ENCODE measurements at regions not wholly inside any gene's neighbourhood (a gene's known extent, or its start where the extent isn't known, plus 50 kb on each side); places are given as distances from the start of the nearest gene placed in this dataset.
A peak's percentile ranks its signal among the peaks of the same experiment; 100 is the strongest.

GRCh38 chr14:100975671-100976070 is 72.1 kb upstream of the RTL1 start:
- Histone ChIP-seq H3K4me2 (ENCODE audit: low read depth, low read length) (no peak overlapping the region), H3K9me3 (ENCODE audit: control insufficient read depth, insufficient read depth, low read length) (no peaks in the 10 kb centered on the region), H2BK20ac (ENCODE audit: low read depth, low read length) (no peak overlapping the region), H4K5ac (ENCODE audit: low read depth, low read length) (no peak overlapping the region), H2BK120ac (ENCODE audit: low read depth, low read length) (no peak overlapping the region), H2AK5ac (ENCODE audit: low read depth, low read length) (no peak overlapping the region), H3K27ac (ENCODE audit: insufficient read depth, low read length) (no peak overlapping the region), H3K23ac (ENCODE audit: low read depth, low read length) (no peak overlapping the region), H3K14ac (replicated peaks; ENCODE audit: low read depth, low read length) (no peak overlapping the region), H3K18ac (ENCODE audit: low read depth, low read length) (no peak overlapping the region), H2BK15ac (ENCODE audit: low read depth, low read length) (no peak overlapping the region), H3K4me3 (ENCODE audit: insufficient read depth, low read depth, low read length) (no peak overlapping the region), H2AK9ac (replicated peaks; ENCODE audit: low read depth, low read length, poor library complexity) (no peak overlapping the region), H4K8ac (ENCODE audit: low read depth in 2 of 2, low read length in 2 of 2) (no peak overlapping the region), H2AFZ (replicated peaks; ENCODE audit: low read length, poor library complexity) (no peak overlapping the region), H2BK5ac (ENCODE audit: low read depth, low read length, poor library complexity, severe bottlenecking) (no peak overlapping the region), H4K20me1 (ENCODE audit: insufficient read depth, low read length) (peaks cover 21% of the 10 kb centered on the region; the same call in 1 of the 2 replicates), H3K9me1 (ENCODE audit: insufficient read depth, low read length) (peaks cover 4% of the 10 kb centered on the region; the same call in 1 of the 2 replicates), H3K4ac (ENCODE audit: low read depth, low read length) (no peak overlapping the region), H3K27me3 (ENCODE audit: control insufficient read depth, insufficient read depth, low read length) (no peaks in the 10 kb centered on the region), H4K91ac (ENCODE audit: insufficient read depth, low read depth, low read length) (no peak overlapping the region), H3K36me3 (ENCODE audit: control insufficient read depth, insufficient read depth, low read length) (peaks cover 16% of the 10 kb centered on the region), H3K9ac (ENCODE audit: low read depth, low read length) (no peak overlapping the region), H3K56ac (ENCODE audit: extremely low read depth, insufficient read depth, low read length) (no peak overlapping the region), H3K79me1 (ENCODE audit: low read depth in 1 of 2, low read length in 2 of 2) (no peaks in the 10 kb centered on the region), H3K4me1 (ENCODE audit: control insufficient read depth, insufficient read depth, low read length) (peaks cover 2% of the 10 kb centered on the region; the same call in 1 of the 2 replicates)
- CTCF ChIA-PET = no interaction called here
- in situ Hi-C loops (cut with MboI; ENCODE audit: low sequenced_read_pairs) (no loop called here), dilution Hi-C loops (cut with HindIII; ENCODE audit: low sequenced_read_pairs, unreplicated experiment) (no loop called here), intact Hi-C loops (cut with micrococcal nuclease) (no loop called here)
- POLR2A ChIA-PET (ENCODE audit: unreplicated experiment) = no interaction called here
- no TSS peak for BruUV-seq (replicated peaks)
- WGBS, 2 experiments (ENCODE audit: extremely low coverage in 2 of 2, insufficient read length in 1 of 2) = 60% methylated on average over 1 of the region's 2 CpGs; no CpG with 5 or more reads in 1 of the 2 experiments
- TF ChIP-seq RCOR1 (IDR thresholded peaks at IDR 0.05; ENCODE audit: insufficient replicate concordance, low read length) (no peak), RAD21 (IDR thresholded peaks at IDR 0.05; ENCODE audit: low read length) (no peak), MAFK (IDR thresholded peaks at IDR 0.05; ENCODE audit: low read depth, low read length) (no peak), USF2 (IDR thresholded peaks at IDR 0.05; ENCODE audit: low read depth, low read length) (no peak), FOS (IDR thresholded peaks at IDR 0.05; ENCODE audit: low read depth, low read length) (peak; percentile 63)
- DNase-seq (peak; percentile 49), ATAC-seq (ENCODE audit: low read depth) (no peak)
